HCT116 (cell line): ENCODE measurements at regions not wholly inside any gene's neighbourhood (a gene's known extent, or its start where the extent isn't known, plus 50 kb on each side); places are given as distances from the start of the nearest gene placed in this dataset.

Source experiments
- ATAC-seq: fragments of 200-7000 bp; cut with Tn5 transposase; 2 replicates; pipeline ENCODE4 v1.9.1; 2020; ENCODE audit warnings: mild to moderate bottlenecking, moderate library complexity
- BruUV-seq: library from RNA; stranded (reverse); fragments of 400-500 nt; replicated peaks from 2 replicates; lab custom pipeline; 2021; lab: Mats Ljungman, UMichigan
- CTCF ChIA-PET: fragments of 300-600 bp; sonication (Branson Sonifier 250); formaldehyde crosslinking; loops from one replicate; lab custom pipeline; 2021; ENCODE audit warnings: antibody characterized with exemption; lab: Charles Lee
- POLR2A ChIA-PET: fragments of 300-600, 350-600 bp; sonication (Branson Sonifier 250); formaldehyde crosslinking; loops from one replicate; lab custom pipeline; 2021; ENCODE audit warnings: antibody characterized with exemption; lab: Charles Lee
- RAD21 ChIA-PET, 2 experiments: fragments of 300-600 bp; sonication (Branson Sonifier 250); formaldehyde crosslinking; loops; one replicate each; lab custom pipeline; 2023; ENCODE audit warnings: low total read pairs in 2 of 2; ENCODE audit not compliant: uncharacterized antibody in 2 of 2, unreplicated experiment in 2 of 2, low non-redundant PET in 1 of 2; lab: Charles Lee
- DNase-seq: peaks from one replicate; pipeline ENCODE4 v3.0.0-alpha.2; 2010; ENCODE audit warnings: low read depth, low spot score
- H2AFZ ChIP-seq: fragments of 200-600 bp; shearing (Covaris generic), sonication (generic); 2 replicates; pipeline ENCODE4 v1.6.1; 2017; ENCODE audit warnings: low read depth, mixed run types, mixed read lengths, antibody characterized with exemption, low read length; ENCODE audit not compliant: poor library complexity, severe bottlenecking
- H3K27ac ChIP-seq: 2 replicates; pipeline ENCODE4 v1.5.1; 2012; ENCODE audit warnings: low read depth, low read length
- H3K27me3 ChIP-seq: fragments of 200-600 bp; sonication (generic); 2 replicates; pipeline ENCODE4 v1.6.1; 2016; ENCODE audit warnings: mixed run types, low read length, mixed read lengths; ENCODE audit not compliant: insufficient read depth
- H3K36me3 ChIP-seq, 2 experiments: fragments of 200-500 bp in 1 of 2; fragments of 200-600 bp in 1 of 2; sonication (Bioruptor generic) in 1 of 2; sonication (generic) in 1 of 2; 2 replicates each; pipeline versions ENCODE4 v1.5.1 to v1.6.1; 2014 to 2016; ENCODE audit warnings: low read length in 2 of 2, inconsistent platforms in 1 of 2, mixed read lengths in 1 of 2, mixed run types in 1 of 2; ENCODE audit not compliant: insufficient read depth in 2 of 2, control insufficient read depth in 1 of 2
- H3K4me1 ChIP-seq, 2 experiments: fragments of 200-600 bp in 1 of 2; sonication (generic) in 1 of 2; 2 replicates each; pipeline versions ENCODE4 v1.5.1 to v1.6.1; 2012 to 2017; ENCODE audit warnings: low read length in 2 of 2, inconsistent platforms in 1 of 2, mild to moderate bottlenecking in 1 of 2, mixed read lengths in 1 of 2, mixed run types in 1 of 2, moderate library complexity in 1 of 2; ENCODE audit not compliant: insufficient read depth in 2 of 2, control insufficient read depth in 1 of 2
- H3K4me2 ChIP-seq: fragments of 200-600 bp; sonication (generic); 2 replicates; pipeline ENCODE4 v1.6.1; 2017; ENCODE audit warnings: mixed run types, low read length, mixed read lengths
- H3K4me3 ChIP-seq, 2 experiments: fragments of 200-600 bp in 1 of 2; sonication (generic) in 1 of 2; replicated peaks in 1 of 2; 2 replicates each; pipeline ENCODE4 v1.5.1; 2011 to 2016; ENCODE audit warnings: low read length in 2 of 2, control low read depth in 1 of 2, low read depth in 1 of 2, mild to moderate bottlenecking in 1 of 2, mixed read lengths in 1 of 2, mixed run types in 1 of 2
- H3K79me2 ChIP-seq: fragments of 200-600 bp; sonication (generic); 2 replicates; pipeline ENCODE4 v1.6.1; 2017; ENCODE audit warnings: mild to moderate bottlenecking, mixed run types, low read length, moderate library complexity, mixed read lengths; ENCODE audit not compliant: insufficient read depth
- H3K9ac ChIP-seq: fragments of 200-600 bp; sonication (generic); 2 replicates; pipeline ENCODE4 v1.6.1; 2016; ENCODE audit warnings: low read length, mixed read lengths
- H3K9me2 ChIP-seq: fragments of 200-600 bp; sonication (generic), shearing (Covaris generic); 2 replicates; pipeline ENCODE4 v1.6.1; 2017; ENCODE audit warnings: mixed run types, mild to moderate bottlenecking, moderate library complexity; ENCODE audit not compliant: insufficient read depth
- H3K9me3 ChIP-seq, 2 experiments: fragments of 200-500 bp in 1 of 2; fragments of 200-600 bp in 1 of 2; sonication (Bioruptor generic) in 1 of 2; sonication (generic) in 1 of 2; 2 replicates each; pipeline ENCODE4 v1.6.1; 2014 to 2017; ENCODE audit warnings: low read length in 2 of 2, mixed read lengths in 2 of 2, inconsistent platforms in 1 of 2, low read depth in 1 of 2, mild to moderate bottlenecking in 1 of 2, mixed run types in 1 of 2, moderate library complexity in 1 of 2; ENCODE audit not compliant: control insufficient read depth in 1 of 2, insufficient read depth in 1 of 2
- H4K20me1 ChIP-seq: fragments of 200-600 bp; sonication (generic), shearing (Covaris generic); 2 replicates; pipeline ENCODE4 v1.6.1; 2017; ENCODE audit warnings: mixed run types, mild to moderate bottlenecking, moderate library complexity; ENCODE audit not compliant: insufficient read depth
- ATF3 ChIP-seq: IDR thresholded peaks from 2 replicates; pipeline ENCODE4 v1.6.1; 2012
- CBX3 ChIP-seq: IDR thresholded peaks from 2 replicates; pipeline ENCODE4 v1.6.1; 2012; ENCODE audit warnings: low read depth
- CTCF ChIP-seq, 3 experiments: fragments of 200-600 bp in 1 of 3; sonication (generic) in 1 of 3; IDR thresholded peaks in 2 of 3; conservative IDR thresholded peaks in 1 of 3; 2 replicates each; pipeline ENCODE4 v1.5.1; 2012 to 2017; ENCODE audit warnings: low read depth in 2 of 3, low read length in 2 of 3, antibody characterized with exemption in 1 of 3, borderline replicate concordance in 1 of 3, control low read depth in 1 of 3, mild to moderate bottlenecking in 1 of 3, mixed read lengths in 1 of 3, mixed run types in 1 of 3, moderate library complexity in 1 of 3; ENCODE audit not compliant: insufficient read depth in 1 of 3
- EZH2phosphoT487 ChIP-seq: fragments of 200-600 bp; IDR thresholded peaks from 2 replicates; pipeline ENCODE4 v1.6.1; 2018; ENCODE audit warnings: antibody characterized with exemption, borderline replicate concordance
- JUND ChIP-seq: IDR thresholded peaks from 2 replicates; pipeline ENCODE4 v1.6.1; 2012
- POLR2AphosphoS5 ChIP-seq: IDR thresholded peaks from 2 replicates; pipeline ENCODE4 v1.6.1; 2011; ENCODE audit warnings: mild to moderate bottlenecking, low read depth, low read length, moderate library complexity
- SIN3A ChIP-seq: IDR thresholded peaks from 2 replicates; pipeline ENCODE4 v1.6.1; 2012; ENCODE audit warnings: low read depth
- SP1 ChIP-seq: IDR thresholded peaks from 2 replicates; pipeline ENCODE4 v1.6.1; 2012; ENCODE audit warnings: low read depth
- SRF ChIP-seq: IDR thresholded peaks from 2 replicates; pipeline ENCODE4 v1.6.1; 2012; ENCODE audit warnings: low read depth
- YY1 ChIP-seq: IDR thresholded peaks from 2 replicates; pipeline ENCODE4 v1.6.1; 2011; ENCODE audit warnings: low read length, low read depth, moderate library complexity, mild to moderate bottlenecking; ENCODE audit not compliant: insufficient replicate concordance; ENCODE audit errors: extremely low read depth
- ZFX ChIP-seq: fragments of 450-650 bp; IDR thresholded peaks from 2 replicates; pipeline ENCODE4 v1.6.1; 2017
- ZNF274 ChIP-seq: fragments of 200-500 bp; sonication (Bioruptor generic); IDR thresholded peaks from 2 replicates; pipeline ENCODE4 v1.6.1; 2014; ENCODE audit warnings: mild to moderate bottlenecking, low read depth, low read length, inconsistent platforms
- intact Hi-C: fragments of 100-400 bp; cut with micrococcal nuclease; formaldehyde crosslinking; loops from 2 replicates; pipeline ENCODE4 v1.10.0; 2022

- ChIA-PET RAD21 (no interaction called here), POLR2A (no interaction called here), CTCF (no interaction called here)
- H2AFZ ChIP-seq, result no peak overlapping the region
- H3K9me3 ChIP-seq, result no peaks in the 10 kb centered on the region
- H4K20me1 ChIP-seq, result no peaks in the 10 kb centered on the region
- no peaks in the 10 kb centered on the region for H3K36me3 ChIP-seq
- no peak for TF ChIP-seq ZNF274
- no peak for TF ChIP-seq ZFX
- TF ChIP-seq YY1, result no peak
- TF ChIP-seq SIN3A, result no peak
- TF ChIP-seq SP1, result no peak
- no peak for TF ChIP-seq EZH2phosphoT487
- no TSS peak for BruUV-seq
- H3K27ac ChIP-seq, result no peak overlapping the region
- no peaks in the 10 kb centered on the region for H3K9me2 ChIP-seq
- H3K9ac ChIP-seq, result no peak overlapping the region
- intact Hi-C loops, result no loop called here
- no peak for ATAC-seq
- no peak overlapping the region for H3K4me2 ChIP-seq
- DNase-seq, result no peak
- H3K79me2 ChIP-seq, result no peaks in the 10 kb centered on the region
- H3K27me3 ChIP-seq, result no peaks in the 10 kb centered on the region
- no peak overlapping the region for H3K4me3 ChIP-seq
- H3K4me1 ChIP-seq, result no peaks in the 10 kb centered on the region
These were observed 144.5 kb upstream of the MCHR2 start for GRCh38 chr6:100138346-100139022.

- Histone ChIP-seq H3K79me2 (no peaks in the 10 kb centered on the region), H2AFZ (no peak overlapping the region), H3K4me1 (no peaks in the 10 kb centered on the region), H3K27me3 (no peaks in the 10 kb centered on the region), H3K27ac (no peak overlapping the region), H3K36me3 (no peaks in the 10 kb centered on the region), H3K4me2 (no peak overlapping the region), H3K4me3 (no peak overlapping the region), H3K9me2 (no peaks in the 10 kb centered on the region), H3K9me3 (no peaks in the 10 kb centered on the region), H3K9ac (no peak overlapping the region), H4K20me1 (no peaks in the 10 kb centered on the region)
- ChIA-PET POLR2A (no interaction called here), CTCF (no interaction called here), RAD21 (no interaction called here)
- ATAC-seq (no peak), DNase-seq (no peak)
- intact Hi-C loops, result no loop called here
- no peak for TF ChIP-seq CTCF (IDR thresholded peaks at IDR 0.05 in 2 of 3, conservative IDR thresholded peaks at IDR 0.05 in 1 of 3; ENCODE audit: borderline replicate concordance in 1 of 3, insufficient read depth in 1 of 3, low read depth in 2 of 3, low read length in 2 of 3)
- TF ChIP-seq POLR2AphosphoS5, result no peak
- no peak for TF ChIP-seq CBX3
- TF ChIP-seq ATF3, result no peak
- TF ChIP-seq SRF, result no peak
- TF ChIP-seq JUND, result no peak
- TF ChIP-seq SIN3A, result no peak
- no TSS peak for BruUV-seq
These were observed 143.7 kb upstream of the MCHR2 start for GRCh38 chr6:100137759-100138158.
